ENCODE measurements at regions not wholly inside any gene's neighbourhood (a gene's known extent, or its start where the extent isn't known, plus 50 kb on each side); places are given as distances from the start of the nearest gene placed in this dataset.

GRCh38 chr22:19574247-19574646 lies 50.0 kb upstream of the CLDN5 start:
- DNase-seq (ENCODE audit: low read depth in 3 of 3), result no peak

- peak; percentile 31 to 74 (median 45) for DNase-seq (ENCODE audit: low read depth in 3 of 3)
These were observed 52.5 kb upstream of the CLDN5 start for GRCh38 chr22:19576460-19577421.

DNA sequence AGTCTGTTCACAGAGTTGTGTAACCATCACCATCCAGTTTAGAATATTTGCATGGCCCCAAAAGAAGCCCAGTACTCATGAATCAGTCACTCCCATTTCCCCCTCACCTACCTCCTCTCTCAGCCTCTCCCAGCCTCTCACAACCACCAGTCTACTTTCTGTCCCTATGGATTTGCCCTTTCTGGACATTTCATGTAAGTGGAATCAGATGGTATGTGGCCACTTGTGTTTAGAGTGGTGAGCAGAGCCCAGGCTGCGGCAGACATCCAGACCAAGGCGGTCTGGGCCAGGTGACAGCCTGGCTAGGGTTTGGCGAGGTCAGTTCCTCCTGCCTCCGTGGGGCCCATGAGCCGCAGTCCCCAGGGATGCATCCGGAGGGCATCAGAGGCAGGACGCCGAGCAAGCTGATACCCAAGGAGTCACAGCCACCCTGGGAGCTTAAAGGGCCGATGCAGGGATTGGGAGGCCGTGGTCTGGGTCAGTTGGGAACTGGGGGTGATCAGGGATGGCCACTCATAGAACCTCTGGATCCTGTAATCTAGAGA lies 53.3 kb upstream of the CLDN5 start:
- no peak for DNase-seq (ENCODE audit: low read depth in 3 of 3)

GRCh38 chr22:19578180-19579004 lies 54.2 kb upstream of the CLDN5 start:
- DNase-seq (ENCODE audit: low read depth in 3 of 3), result no peak

GRCh38 chr22:19579115-19579811 lies 55.1 kb upstream of the CLDN5 start:
- no peak for DNase-seq (ENCODE audit: low read depth in 3 of 3)

GRCh38 chr22:19579880-19580279 lies 55.7 kb upstream of the CLDN5 start:
- DNase-seq (ENCODE audit: low read depth in 3 of 3), result peak in 1 of 3 experiments; percentile 32

DNA sequence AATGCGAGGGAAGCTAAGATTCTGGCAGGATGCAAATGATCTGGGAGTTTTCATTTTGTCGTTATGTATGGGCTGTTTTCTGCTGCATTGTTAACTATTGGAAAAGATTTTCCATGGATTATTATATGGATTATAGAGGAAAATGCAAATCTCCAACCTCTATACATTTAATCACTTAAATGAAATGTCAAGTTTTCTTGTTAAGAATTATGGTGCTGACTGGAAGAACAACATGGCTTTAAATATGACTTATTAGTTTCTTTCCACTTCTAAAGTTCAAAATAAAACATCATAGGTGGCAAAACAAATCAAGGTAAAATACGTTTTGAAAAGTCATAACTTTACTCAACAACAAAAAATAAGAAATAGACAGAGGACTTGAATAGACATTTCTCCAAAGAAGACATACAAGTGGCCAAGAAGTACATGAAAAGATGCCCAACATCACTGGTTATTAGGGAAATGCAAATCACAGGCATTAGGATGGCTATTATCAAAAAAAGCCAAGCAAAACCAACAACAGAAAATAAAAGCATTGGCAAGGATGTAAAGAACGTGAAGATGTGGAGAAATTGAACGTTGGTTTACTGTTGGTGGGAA lies 56.2 kb upstream of the CLDN5 start:
- DNase-seq (ENCODE audit: low read depth in 3 of 3), result no peak

DNA sequence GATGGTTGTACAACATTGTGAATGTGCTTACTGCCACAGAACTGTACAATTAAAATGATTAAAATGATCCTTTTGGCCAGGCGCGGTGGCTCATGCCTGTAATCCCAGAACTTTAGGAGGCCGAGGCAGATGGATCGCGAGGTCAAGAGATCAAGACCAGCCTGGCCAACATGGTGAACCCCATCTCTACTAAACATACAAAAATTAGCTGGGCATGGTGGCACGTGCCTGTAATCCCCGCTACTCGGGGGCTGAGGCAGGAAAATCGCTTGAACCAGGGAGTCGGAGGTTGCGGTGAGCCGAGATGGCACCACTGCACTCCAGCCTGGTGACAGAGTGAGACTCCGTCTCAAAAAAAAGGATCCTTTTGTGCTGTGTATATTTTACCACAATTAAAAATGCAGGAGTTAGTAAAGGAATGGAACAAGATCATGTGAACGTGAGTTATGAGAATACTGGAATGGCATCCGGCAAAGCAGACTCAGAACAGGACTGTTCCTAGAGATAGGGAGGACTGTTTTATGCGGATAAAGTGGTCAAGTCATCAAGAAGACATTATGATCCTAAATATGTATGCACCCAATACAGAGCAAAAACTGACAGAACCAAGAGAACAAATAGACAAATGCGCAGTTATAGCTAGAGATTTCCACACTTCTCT lies 58.0 kb upstream of the CLDN5 start:
- no peak for DNase-seq (ENCODE audit: low read depth in 3 of 3)

DNA sequence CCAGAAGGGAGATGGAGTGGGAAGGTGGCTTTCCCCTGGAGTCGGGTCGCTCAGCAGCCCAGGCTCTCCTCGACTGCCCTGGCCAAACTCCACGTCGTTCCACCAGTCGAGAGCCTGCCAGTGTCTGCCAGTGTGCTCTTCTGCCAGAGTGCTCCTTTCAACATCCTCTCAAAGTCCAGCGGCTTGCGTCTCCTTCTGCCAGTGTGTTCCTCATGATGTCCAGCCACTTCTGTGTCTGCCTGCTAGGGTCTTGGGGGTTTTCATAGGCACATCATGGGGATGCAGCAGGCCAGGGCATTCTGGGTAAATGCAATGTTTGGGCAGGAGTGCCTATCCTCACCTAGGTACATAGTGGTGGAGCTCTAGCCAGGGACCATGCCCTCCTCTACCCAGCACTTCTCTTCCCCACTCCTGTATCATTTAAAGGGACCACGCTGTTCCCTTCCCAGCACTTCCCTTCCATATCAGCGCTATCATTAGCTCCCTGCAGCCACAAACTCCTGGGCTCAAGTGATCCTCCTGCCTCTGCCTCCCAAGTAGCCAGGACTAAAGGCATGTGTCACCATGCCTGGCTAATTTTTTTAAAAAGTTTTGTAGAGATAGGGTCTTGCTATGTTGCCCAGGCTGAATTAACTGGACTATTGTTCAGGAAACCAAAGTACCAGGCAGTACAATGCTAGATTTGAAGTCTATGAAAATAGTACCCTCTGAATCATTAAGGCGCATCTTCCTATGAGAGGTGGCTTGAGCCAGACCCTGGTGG lies 62.9 kb upstream of the CLDN5 start:
- DNase-seq (ENCODE audit: low read depth in 3 of 3), result no peak

DNA sequence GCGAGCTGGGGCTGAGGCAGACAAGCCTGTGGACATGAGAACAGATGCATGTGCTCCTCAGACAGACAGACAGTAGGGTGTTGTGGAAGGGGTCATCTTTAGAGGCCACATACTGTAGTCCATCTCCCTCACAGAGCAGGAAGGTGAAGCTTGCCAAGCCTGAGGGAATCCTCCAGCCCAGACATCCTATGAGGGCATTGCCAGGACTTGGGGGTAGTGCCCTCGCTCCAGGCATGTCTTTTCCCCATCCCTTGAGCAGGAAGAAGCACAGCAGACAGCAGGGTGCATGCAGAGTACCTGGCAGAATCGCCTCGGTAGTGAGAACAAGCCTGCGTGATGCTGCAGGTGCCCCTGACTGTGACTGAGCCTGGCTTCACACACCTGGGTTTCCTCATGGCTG lies 66.5 kb upstream of the CLDN5 start:
- no peak for DNase-seq (ENCODE audit: low read depth in 3 of 3)

DNA sequence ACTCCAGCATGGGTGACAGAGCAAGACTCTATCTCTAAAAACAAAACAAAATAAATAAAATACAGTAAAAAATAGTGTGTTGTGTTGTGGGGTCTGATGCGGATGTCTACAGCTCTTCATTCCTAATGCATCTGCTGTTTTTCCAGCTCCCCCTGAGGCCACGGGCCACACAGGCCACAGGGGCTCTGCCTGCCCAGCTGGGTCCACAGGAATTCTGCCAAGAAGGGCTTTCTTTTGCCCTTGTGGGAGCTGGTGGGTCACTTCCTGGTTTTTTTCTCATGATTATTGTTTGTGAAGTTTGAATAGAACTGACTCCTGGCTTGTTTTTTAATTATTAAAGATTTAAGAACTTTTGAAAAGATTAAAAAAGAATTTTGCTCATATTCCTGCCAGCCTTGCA lies 67.4 kb upstream of the CLDN5 start:
- DNase-seq (ENCODE audit: low read depth in 3 of 3), result no peak

GRCh38 chr22:19592464-19592863 lies 68.3 kb upstream of the CLDN5 start:
- DNase-seq (ENCODE audit: low read depth in 3 of 3), result no peak

DNA sequence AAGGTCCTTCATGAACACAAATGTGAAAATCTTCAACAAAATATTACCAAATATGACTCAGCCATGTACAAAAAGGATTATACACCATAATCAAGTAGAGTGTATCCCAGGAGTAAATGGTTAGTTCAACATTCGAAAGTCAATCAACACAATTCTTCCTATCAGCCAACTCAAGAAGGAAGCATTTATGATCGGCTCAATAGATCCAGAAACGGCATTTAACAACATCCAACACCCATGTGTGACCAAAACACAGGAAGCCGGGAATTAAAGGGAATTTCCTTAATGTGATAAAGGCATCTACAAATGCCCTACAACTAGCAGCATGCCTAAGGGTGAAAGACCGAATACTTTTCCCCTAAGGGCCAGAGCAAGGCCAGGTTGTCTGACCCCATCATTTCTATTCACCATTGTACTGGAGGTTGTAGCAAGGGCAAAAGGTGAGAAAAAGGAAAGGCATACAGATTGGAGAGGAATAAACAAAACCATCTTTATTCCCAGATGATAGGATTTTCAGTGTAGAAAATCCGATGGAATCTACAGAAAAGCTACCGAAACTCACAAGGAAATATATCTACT lies 69.9 kb upstream of the CLDN5 start:
- DNase-seq (ENCODE audit: low read depth in 3 of 3), result no peak

DNA sequence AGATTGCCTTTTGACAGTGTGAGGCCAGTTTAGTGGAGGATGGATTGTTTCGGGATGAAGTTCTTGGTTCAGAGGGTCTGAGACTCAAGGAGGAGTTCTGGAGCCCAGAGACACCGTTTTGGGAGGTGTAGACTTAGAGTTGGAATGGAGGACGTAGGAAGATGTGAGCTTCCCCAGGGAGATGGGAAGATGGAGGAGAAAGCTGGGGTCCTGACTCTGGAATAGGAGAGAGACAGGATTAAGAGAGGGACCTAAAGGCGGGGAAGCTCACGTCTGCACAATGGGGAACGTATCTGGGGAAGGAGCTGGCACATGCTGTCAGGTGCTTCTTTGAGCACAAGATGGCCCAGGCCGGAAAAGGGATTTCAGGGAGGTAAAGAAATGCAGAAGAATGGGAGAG lies 71.3 kb upstream of the CLDN5 start:
- no peak for DNase-seq (ENCODE audit: low read depth in 3 of 3)

- no peak for DNase-seq (ENCODE audit: low read depth in 3 of 3)
These were observed 72.6 kb upstream of the CLDN5 start for GRCh38 chr22:19596680-19597398.

DNA sequence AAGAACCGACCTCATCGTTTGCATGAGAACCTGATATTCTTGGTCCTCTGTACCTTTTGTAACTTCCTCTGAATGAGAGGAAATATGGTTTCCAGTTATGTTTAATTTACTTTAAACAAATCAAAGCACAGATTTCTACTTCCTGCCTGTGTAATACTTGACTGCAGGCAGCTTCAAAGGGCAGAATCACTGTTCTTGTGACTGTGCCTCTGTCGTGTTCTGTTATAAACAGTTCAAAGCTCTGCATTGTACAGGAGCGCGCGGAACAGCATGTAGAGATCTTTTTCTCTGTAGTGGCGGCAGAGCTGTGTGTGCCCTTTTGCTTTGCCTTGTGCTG lies 73.2 kb upstream of the CLDN5 start:
- no peak for DNase-seq (ENCODE audit: low read depth in 3 of 3)

DNA sequence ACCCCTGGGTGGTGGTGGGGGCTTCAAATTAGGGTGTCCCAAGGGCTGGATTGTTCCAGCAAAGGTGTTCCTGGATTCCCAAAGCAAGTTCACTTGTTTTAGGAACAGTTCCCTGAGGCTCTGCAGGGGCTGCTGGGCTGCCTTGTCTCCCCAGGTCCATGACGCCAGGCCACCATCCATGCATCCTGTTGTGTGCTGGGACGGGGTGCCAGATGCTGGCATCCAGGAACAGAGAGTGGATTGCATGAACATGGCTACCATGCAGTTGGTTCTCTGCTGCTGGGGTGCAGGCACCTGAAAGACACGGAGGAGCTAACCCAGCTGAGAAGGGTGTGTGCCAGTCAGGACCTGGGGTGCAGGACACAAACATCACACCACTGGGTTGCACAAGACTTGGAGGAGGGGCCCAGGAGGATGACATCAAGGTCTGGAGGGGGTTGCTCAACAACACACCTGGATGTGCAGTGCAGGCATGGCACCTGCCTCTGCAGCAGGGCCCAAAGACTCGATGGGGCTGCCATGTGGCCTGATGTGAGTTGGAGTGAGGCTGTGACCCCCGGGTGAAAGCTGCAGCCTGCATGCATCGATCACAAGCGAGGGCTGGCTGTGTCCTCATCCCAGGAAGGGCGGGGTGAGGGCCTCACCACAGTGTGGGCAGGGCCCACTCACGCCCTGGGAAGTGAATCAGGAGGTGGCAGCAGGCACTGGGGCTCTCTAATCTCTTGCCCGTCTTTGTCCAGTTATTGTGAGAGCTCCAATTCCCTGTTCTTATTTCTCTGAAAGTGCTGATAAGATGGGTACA lies 74.0 kb upstream of the CLDN5 start:
- DNase-seq (ENCODE audit: low read depth in 3 of 3), result no peak

DNA sequence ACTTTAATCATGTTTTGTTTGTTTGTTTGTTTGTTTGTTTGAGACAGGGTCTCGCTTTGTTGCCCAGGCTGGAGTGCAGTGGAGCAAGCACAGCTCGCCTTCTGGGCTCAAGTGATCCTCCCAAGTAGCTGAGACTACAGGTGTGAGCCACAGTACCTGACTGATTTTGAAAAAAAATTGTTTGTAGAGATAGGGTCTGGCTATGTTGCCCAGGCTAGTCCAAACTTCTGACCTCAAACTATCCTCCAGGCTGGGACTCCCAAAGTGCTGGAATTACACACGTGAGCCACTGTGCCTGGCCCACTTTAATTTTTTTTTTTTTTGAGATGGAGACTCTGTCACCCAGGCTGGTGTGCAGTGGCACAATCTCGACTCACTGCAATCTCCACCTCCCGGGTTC lies 74.8 kb upstream of the CLDN5 start:
- no peak for DNase-seq (ENCODE audit: low read depth in 3 of 3)

Data from stimulated activated CD4-positive, alpha-beta T cell treated with anti-CD3 and anti-CD28 coated beads, TNF-alpha, amount 100 ng/mL, for 24 hours (primary cell).